Epidermal melanocyte (primary cell): ENCODE measurements at regions not wholly inside any gene's neighbourhood (a gene's known extent, or its start where the extent isn't known, plus 50 kb on each side); places are given as distances from the start of the nearest gene placed in this dataset.
"Not testable (repeated sequence)": the region's sequence is repeated elsewhere in the genome, so short reads cannot be mapped to it uniquely, and the experiment has no call there.

Experiments used
- DNase-seq: peaks from one replicate; pipeline ENCODE4 v3.0.0; 2011; ENCODE audit warnings: low spot score; ENCODE audit not compliant: insufficient read length

DNA sequence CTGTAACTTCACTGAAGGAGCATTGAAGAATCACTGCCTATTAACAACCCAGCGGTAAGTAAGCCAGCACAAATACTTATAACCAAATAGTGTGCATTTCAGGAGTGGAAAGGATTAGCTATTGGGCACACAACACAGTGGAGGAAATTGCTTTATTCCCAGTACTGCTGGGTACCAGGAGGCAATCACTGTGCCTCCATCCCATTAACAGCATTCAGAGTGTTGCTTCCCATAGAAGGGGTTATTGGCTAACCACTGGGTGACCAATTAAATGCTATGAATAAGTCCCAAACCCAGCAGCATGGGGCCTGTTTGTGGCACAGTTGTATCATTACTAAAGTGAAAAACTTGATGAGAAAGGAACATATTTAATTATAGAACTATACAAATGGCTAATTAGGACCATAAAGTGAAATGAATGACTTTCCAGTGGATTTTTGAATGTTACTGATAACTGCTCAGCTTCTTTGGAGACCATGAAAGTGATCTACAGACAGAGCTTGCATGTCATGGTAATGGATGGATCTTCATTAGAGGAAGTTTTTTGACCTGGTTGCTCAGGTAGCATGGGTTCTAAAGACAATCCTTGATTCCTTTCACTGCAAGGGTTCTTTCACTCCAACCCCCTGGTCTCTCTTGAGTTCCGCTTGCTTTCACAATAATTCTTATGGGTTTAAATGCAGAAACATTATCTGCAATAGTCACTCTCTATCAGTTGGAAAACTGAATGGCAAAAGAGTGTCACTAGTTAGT lies 413.3 kb upstream of the RORB start:
- DNase-seq, result no peak

DNA sequence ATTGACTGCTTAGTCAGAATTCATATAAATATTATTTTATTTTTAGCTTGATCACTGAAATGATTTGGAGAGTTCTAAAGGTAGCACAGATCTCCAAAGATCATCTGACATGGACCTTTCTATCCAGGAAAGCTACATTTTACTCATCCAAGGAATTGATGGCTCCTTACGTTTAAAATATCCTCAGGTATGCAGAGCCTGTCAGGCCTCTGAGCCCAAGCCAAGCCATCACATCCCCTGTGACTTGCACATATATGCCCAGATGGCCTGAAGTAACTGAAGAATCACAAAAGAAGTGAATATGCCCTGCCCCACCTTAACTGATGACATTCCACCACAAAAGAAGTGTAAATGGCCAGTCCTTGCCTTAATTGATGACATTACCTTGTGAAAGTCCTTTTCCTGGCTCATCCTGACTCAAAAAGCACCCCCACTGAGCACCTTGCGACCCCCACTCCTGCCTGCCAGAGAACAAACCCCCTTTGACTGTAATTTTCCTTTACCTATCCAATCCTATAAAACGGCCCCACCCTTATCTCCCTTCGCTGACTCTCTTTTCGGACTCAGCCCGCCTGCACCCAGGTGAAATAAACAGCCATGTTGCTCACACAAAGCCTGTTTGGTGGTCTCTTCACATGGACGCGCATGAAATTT lies 411.6 kb upstream of the RORB start:
- not testable (repeated sequence) for DNase-seq

DNA sequence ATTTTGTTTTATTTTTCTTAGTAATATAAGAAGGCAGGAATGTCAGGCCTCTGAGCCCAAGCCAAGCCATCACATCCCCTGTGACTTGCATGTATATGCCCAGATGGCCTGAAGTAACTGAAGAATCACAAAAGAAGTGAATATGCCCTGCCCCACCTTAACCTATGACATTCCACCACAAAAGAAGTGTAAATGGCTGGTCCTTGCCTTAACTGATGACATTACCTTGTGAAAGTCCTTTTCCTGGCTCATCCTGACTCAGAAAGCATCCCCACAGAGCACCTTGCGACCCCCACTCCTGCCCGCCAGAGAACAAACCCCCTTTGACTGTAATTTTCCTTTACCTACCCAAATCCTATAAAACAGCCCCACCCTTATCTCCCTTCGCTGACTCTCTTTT lies 406.2 kb upstream of the RORB start:
- not testable (repeated sequence) for DNase-seq

DNA sequence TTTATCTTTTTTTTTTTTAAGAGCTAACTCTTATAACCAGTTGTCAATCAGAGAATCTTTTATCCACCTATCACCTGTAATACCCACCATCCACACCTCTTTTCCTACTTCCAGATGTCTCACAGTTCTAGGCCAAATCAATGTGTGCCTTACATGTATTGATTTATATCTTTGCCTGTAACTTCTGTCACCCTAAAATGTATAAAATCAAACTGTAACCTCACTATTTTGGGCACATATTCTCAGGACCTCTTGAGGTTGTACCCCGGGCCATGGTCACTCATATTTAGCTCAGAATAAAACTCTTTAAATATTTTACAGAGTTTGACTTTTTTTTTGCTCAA lies 404.7 kb upstream of the RORB start:
- no peak for DNase-seq

DNA sequence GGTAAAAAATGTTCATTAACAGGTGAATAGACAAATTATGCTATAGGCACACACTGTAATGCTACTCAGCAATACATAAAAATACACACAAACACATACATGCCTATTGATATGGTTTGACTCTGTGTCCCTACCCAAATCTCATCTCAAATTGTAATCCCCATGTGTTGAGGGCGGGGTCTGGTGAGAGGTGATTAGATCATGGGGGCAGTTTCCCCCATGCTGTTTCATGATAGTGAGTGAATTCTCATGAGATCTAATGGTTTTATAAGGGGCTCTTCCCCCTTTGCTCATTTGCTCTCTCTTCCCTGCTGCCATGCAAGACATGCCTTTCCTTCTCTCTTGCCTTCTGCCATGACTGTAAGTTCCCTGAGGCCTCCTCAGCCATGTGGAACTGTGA lies 403.1 kb upstream of the RORB start:
- DNase-seq, result not testable (repeated sequence)

DNA sequence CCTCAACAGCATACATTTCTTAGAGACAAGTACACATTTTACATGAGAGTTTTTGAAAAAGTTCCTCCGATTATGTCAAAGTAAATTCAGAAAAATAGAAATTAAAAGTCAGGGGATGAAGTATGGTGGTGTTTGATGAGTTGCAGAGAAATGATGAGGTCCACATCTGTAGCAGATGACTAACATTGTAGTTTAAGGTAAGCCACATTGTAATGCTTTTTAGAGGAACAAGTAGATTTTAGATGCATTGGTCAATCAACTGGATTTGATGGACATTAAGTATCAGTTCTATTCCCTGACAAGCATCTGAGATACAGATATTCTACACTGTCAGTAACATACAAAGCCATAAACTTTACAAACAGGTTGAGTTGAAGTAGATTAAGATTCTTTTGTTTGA lies 402.4 kb upstream of the RORB start:
- DNase-seq, result no peak

DNA sequence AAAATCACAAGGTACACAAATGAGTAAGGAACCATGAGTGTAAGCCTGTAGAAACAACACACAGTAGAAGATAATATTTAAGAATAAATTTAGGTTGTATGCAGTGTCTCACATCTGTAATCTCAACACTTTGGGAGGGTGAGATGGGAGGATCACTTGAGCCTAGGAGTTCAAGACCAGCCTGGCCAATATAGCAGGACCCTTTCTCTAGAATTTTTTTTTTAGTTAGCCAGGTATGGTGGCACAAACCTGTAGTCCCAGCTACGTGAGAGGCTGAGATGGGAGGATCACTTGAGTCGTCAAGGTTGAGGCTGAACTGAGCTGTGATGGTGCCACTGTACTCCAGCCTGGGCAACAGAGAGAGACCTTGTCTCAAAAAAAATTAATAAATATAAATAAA lies 401.2 kb upstream of the RORB start:
- no peak for DNase-seq

DNA sequence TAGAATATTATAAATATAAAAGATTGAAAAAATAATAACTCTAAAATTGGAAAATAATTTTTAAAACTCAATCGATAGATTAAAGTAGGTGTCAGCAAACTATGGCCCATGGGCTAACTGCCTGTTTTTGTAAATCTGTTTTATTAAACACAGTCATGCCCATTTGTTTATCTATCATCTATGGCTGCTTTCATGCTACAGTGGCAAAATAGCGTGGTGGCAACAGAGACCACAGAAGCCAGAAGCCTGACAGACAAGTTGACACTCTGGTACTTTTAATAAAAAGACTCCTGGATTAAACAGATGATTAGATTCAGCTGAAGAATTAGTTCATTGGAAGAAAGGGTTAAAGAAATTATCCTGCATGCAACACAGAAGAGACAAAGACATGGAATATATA lies 400.7 kb upstream of the RORB start:
- DNase-seq, result no peak

DNA sequence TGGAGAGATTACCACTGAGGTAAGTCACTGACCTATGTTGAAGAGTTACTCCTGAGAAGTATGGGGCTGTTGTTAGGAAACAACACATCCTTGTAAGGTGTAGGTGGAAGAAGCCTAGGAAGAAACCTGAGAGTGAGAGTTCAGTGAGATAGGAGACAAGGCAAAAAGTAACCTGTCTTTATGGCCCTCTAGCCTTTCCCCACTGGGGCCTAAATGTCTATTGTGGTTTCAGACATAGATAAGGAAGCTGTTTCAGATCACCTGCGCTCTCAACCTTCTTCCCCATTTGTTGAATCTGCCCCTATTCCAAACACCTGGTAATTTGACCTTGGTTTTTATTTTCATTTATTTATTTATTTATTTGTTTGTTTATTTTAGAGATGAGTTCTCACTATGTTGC lies 397.1 kb upstream of the RORB start:
- no peak for DNase-seq

DNA sequence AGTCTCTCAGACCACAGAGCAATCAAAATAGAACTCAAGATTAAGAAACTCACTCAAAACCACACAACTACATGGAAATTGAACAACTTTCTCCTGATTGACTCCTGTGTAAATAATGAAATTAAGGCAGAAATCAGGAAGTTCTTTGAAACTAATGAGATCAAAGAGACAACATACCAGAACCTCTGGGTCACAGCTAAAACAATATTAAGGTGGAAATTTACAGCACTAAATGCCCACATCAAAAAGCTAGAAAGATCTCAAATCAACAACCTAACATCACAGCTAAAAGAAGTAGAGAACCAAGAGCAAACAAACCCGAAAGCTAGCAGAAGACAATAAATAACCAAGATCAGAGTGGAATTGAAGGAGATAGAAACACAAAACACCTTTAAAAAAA lies 395.0 kb upstream of the RORB start:
- not testable (repeated sequence) for DNase-seq

DNA sequence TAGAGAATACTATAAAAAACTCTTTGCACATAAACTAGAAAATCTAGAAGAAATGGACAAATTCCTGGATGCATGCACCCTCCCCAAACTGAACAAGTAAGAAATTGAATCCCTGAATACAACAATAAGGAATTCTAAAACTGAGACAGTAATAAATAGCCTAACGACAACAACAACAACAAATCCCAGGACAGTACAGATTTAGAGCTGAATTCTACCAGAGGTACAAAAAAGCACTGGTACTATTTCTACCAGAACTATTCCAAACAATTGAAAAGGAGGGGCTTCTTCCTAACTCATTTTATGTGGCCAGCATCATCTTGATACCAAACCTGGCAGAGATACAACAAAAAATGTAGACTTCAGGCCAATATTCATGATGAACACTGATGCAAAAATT lies 394.4 kb upstream of the RORB start:
- no peak for DNase-seq

DNA sequence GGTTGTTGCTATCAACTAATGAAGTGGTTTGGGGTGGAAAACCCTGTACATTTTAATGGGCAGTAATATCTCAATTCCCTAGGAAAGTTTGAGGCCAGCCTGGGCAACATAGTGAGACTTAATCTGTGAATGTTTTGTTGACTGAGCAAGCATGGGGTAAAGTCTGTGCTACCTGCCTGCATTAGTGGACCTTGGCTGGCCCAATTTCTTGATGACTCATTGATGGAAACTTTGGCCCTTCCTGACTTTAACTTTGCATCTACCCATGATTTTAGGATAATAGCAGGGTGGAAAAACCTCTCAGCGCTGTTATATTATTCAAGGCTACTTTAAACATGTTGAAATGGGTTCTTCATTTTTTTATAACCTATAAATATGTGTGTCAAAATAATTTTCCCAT lies 389.4 kb upstream of the RORB start:
- no peak for DNase-seq

DNA sequence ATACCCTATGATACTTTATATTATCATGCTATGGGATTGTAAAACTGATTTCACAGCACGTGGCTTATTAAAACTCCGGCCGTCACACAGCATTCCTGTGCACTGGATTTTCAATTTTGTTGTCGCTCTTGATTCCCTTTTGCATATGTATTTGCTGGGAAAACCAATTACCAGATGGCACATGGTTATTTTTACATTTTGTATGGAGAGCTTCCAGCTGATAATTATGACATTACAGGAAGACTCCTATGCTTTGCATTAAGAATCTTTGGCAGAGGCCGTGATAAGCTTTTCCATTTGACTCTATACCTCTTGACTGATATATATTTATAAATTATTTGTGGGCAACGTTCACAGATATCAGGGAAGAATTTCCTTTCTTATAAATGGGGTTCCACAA lies 381.2 kb upstream of the RORB start:
- DNase-seq, result no peak

DNA sequence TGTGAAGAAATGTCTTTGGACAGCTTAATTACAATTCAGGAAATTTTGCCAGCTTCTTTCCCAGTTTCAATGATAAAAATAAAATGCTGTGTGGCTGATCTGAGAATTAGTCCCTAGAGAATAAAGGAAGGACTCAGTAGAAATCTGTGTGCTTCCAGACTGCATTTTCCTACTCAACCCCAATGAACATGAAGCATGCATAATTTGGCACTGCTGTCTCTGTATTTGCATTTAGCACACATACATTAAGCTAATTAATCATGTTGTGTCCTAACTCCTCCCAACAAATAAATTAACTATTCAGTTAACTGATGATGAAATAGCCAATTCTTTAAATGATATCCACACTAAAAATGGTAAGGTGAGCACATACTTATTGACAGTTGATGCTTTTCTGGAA lies 380.0 kb upstream of the RORB start:
- DNase-seq, result no peak

DNA sequence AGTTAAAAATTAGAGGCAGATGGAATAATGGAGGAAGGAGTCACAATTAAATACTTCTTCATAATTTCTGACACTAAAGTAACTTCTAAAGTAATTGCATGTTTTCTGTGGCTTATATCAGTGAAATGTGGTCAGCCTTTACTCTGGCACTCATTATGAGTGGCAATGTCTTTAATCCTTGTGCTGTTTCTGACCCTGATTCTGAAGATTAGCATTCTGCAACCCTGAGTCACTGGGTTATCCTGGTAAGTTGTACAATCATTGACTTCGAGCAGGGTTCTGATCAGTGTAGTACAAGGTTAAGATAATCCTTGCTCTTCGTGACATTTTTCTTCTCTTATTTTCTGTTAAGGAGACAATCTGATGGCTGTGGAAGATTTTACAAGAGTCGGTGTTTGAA lies 379.4 kb upstream of the RORB start:
- DNase-seq, result no peak

DNA sequence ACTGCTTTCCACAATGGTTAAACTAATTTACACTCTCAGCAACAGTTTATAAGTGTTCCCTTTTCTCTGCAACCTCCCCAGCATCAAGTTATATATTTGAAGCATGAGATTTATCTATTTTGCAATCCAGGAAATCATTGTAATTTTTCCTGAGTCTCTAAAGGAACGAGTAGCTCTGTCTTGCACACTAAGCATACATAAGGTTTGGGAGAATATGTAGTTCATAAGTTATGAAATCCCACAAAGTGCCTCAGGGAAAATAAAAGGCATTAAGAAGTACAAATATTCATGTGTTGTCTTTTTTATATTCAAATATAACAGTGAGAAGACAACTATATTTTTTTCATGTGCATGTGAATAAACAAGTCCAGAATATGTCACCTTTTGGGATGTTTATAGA lies 377.1 kb upstream of the RORB start:
- DNase-seq, result no peak

DNA sequence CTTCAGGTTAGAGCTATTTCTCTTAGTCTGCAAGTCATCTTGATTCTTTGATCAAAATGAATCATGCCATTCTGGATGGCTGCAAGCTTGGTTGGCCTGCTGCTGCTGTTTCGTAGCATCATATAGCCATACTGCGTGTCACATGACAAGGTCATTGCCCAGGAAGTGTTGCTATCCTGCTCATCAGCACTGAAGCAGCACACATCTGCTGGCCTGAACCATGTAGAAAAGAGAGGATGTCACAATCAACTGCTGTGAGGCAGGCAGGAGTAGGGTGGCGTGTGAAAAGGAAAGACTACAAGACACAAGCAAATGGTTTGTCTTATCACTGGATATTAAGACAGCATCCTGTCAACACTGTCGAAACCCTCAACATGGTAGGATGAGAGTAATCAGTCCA lies 376.7 kb upstream of the RORB start:
- no peak for DNase-seq

DNA sequence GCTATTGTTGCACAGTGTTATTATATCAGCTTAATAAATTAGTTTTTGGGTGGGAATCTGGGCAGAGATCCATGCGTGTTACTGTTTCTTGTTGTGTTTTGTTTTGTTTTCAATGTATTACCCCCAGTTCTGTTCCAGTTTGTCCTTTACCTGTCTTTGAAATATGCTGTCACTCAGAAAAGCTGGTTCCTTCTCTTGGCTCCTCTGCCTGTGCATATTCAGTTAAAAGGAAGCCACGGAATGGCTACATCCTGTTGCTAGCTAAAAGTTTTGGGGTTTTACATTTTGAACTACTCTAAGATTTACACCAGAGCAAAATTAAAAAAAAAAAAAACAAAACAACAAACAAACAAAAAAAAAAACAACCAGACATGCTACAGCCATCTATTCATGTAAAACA lies 374.9 kb upstream of the RORB start:
- no peak for DNase-seq

DNA sequence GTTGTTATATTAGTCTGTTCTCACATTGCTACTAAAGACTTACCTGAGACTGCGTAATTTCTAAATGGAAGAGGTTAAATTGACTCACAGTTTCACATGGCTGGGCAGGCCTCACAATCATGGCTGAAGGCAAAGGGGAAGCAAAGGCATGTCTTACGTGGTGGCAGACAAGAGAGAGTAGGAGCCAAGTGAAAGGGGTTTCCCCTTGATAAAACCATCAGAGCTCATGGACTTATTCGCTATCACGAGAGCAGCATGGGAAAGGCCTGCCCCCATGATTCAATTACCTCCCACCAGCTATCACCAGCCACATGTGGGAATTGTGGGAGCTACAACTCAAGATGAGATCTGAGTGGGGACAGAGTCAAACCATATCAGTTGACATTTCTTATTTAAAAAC lies 374.5 kb upstream of the RORB start:
- DNase-seq, result no peak

DNA sequence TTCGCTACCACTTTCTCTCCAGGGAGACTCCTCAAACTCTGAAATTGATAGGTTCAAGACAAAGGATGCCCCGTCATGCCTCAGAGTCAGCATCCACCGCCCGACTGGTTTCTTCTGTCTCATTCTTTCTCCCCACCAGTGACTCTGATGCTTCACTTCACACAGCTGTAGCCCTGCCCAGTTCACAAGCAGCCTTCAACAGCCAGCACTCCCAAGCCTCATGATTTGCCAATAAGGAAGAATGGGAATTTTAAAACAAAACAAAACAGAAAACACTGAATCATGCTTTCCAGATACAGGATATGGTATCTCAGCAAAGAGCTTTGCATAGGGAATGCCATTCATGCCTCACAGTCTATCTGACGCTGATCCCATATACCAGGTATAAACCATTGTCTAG lies 371.2 kb upstream of the RORB start:
- no peak for DNase-seq

DNA sequence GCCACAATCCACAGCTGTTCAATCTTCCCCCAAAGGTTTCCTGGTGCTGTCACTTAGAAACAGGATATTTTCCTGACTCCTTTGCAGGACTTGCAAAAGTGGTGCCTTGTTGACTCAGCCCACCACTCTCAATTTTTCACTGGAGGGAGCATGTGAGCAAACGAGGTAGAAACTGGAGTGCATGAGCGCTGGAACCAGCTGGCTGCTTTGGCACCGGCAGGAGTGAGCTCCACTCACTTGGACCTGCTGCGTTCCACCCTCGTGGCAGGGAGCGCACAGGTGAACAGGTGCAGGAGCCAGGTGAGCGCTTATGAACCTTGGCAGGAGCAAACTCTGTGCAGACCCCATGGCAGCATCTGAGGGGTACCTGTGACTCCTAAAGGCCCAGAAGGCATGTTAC lies 364.1 kb upstream of the RORB start:
- no peak for DNase-seq

DNA sequence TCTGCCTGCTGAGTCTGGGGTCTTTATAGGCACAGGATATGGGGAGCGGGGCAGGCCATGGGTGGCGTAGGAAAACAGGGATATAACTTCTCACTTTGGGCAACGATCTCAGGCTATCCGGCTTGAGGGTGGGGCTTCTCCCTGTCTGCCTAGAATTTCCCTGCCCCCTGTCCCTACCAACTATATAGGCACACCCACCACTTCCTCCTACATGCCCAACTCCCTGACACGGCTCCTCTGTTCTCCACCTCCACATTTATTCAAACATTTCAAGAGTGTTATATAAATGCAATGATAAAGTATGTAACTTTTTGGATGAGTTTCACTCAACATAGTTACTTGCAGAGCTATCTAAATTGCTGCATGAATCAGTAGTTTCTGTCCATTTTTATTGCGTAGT lies 363.2 kb upstream of the RORB start:
- no peak for DNase-seq

DNA sequence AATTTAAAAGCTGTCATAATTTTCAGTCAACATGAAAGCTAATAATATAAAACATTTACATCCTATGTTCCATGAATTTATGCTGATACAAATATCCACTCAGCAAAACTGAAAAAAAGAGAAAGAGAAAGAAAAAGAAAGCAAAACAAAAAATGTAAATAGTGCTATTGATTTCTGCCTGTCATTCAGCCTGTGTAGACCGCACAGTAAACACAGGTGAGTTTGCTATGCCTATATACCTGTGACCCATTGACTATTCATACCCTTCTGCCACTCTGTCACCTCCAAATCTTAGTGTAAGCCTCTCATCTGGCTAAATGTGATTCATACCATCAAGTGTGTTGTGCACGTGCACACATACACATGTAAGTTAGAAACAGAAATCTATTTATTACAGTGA lies 359.0 kb upstream of the RORB start:
- DNase-seq, result no peak

DNA sequence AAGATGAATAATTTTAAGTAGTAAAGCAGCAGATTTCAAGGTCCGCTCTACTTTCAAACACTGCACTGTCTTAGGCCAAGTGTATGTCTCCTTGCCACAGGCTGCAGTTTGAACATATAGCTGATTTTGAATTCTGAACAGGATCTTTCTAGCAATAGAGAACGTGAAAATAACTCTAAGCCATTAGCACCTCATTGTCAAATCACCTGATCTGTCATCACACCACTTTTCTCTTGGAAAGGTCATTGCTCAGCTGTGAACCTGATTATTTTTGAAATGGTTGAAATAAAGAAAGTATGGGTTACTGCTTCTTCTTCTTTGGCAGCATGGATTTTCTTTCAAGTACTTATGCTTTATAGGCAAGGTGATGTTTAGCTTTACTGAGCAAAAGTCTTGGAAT lies 357.0 kb upstream of the RORB start:
- no peak for DNase-seq
